GM18858 (cell line): ENCODE measurements at regions not wholly inside any gene's neighbourhood (a gene's known extent, or its start where the extent isn't known, plus 50 kb on each side); places are given as distances from the start of the nearest gene placed in this dataset.
"Not testable (repeated sequence)": the region's sequence is repeated elsewhere in the genome, so short reads cannot be mapped to it uniquely, and the experiment has no call there.

ENCODE experiments used
- ATAC-seq: cut with Tn5 transposase; IDR thresholded peaks from one replicate; pipeline ENCODE4 v1.9.1; 2021; ENCODE audit not compliant: unreplicated experiment

DNA sequence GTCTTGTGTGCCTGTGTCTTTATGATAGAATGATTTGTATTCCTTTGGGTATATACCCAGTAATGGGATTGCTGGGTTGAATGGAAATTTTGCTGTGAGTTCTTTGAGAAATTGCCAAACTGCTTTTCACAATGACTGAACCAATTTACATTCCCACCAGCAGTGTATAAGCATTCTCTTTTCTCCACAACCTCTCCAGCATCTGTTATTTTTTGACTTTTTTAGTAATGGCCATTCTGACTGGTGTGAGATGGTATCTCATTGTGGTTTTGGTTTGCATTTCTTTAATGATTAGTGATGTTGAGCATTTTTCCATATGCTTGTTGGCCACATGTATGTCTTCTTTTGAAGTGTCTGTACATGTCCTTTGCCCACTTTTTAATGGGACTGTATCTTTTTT is 238.3 kb upstream of the ZEB2 start:
- not testable (repeated sequence) for ATAC-seq

- ATAC-seq, result no peak
Observed at GRCh38 chr2:144753416-144753815, 233.5 kb upstream of the ZEB2 start.

GRCh38 chr2:144751142-144751905 is 231.4 kb upstream of the ZEB2 start:
- no peak for ATAC-seq

DNA sequence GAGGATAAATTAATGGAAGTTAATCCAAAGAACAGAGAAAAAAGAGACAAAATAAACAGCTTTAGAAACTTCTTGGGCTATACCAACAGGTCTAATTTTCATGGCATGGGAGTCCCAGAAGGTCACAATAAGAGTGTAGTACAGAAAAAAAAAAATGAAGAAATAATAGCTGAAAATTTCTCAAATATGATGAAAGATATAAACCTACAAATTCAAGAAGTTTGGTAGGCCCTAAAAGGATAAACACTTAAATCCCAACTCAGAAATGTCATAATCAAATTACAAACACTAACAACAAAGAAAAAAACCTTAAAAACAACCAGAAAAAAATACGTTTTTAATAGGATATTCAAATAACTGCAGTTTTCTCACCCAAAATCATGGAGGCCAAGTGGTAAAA is 229.3 kb upstream of the ZEB2 start:
- no peak for ATAC-seq

- no peak for ATAC-seq
Observed at GRCh38 chr2:144748443-144748842, 228.5 kb upstream of the ZEB2 start.

- ATAC-seq, result no peak
Observed at GRCh38 chr2:144747571-144747970, 227.7 kb upstream of the ZEB2 start.

GRCh38 chr2:144745424-144745823 is 225.5 kb upstream of the ZEB2 start:
- ATAC-seq, result no peak

- no peak for ATAC-seq
Observed at GRCh38 chr2:144738749-144739148, 218.8 kb upstream of the ZEB2 start.

DNA sequence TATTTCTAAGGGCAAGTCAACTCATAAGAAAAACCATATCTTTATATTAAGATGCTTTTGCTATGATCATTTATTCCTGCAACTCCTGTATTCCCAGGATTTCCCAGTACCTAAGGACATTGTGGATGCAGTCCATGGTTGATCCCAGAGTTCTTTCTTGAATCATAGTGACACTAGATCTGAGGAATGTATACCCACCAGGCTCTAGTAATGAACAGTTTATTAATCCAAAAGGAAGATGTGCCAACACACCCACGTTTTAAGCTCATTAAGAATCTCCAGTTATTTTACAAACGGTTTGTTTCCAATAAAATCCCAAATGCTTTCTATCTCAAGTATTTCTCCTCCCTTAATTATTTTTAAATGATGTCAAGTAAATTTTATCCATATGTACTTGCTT is 210.8 kb upstream of the ZEB2 start:
- ATAC-seq, result no peak

DNA sequence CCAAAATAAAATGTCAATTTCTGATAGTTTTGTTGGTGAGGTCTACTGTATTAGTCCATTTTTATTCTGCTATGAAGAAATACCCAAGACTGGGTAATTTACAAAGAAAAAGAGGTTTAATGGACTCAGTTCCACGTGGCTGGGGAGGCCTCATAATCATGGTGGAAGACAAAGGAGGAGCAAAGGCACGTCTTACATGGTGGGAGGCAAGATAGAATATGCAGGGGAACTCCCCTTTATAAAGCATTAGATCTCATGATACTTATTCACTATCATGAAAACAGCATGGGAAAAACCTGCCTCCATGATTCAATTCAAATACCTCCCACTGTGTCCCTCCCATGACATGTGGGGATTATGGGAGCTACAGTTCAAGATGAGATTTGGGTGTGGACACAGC is 204.5 kb upstream of the ZEB2 start:
- not testable (repeated sequence) for ATAC-seq

DNA sequence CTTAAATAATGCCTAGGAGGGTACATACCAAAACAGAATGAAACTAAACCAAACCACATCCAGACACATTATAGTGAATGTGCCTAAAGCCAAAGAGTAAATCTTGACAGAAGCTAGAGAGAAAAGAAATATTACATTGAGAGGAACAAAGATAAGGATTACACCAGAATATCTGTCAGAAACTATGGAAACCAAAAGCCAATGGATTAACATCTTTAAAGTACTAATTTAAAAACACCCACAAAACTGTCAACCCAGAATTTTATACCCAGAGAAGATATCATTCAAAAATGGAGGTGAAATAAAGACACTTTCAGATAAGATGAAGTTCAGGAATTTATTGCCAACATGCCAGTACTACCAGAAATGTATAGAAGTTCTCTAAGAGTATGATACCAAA is 198.5 kb upstream of the ZEB2 start:
- no peak for ATAC-seq

DNA sequence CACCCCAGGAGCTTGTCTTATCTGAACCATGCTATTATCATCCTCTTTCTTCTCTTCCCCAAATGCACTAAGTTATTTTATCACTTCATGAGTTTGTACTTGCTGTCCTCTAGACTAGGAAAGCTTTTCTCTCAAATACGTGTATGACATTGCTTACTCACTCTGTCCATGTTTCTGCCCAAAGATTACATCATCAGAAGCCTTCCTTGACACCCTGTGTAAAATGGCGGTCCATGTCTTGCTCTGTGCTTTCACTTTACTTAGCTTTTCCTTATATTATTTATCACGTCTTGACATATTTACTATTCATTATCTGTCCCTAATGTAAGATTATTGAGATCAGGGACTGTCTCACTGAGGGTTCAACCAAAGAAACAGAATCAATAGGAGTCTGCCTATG is 196.1 kb upstream of the ZEB2 start:
- ATAC-seq, result no peak

DNA sequence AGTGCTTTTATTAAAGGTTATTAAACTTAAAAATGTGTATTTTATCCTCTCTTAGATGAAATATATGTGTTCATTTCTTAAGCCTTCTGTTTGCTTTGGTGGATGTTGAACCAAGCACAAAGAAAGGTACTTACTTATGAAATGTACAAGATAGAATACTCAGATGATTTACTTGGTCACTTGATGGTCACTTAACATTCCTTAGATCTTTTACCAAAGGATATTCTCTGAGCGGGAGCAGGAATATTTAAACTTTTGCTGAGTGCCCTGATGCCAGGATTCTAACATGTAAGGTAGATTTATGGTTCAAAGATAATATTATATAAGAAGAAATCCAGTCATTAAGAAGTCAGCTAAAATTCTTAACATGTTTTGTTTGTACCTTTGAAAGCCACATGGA is 193.5 kb upstream of the ZEB2 start:
- ATAC-seq, result no peak

- ATAC-seq, result no peak
Observed at GRCh38 chr2:144712550-144712940, 192.6 kb upstream of the ZEB2 start.

- ATAC-seq, result no peak
Observed at GRCh38 chr2:144711630-144712549, 192.0 kb upstream of the ZEB2 start.

- no peak for ATAC-seq
Observed at GRCh38 chr2:144711084-144711483, 191.2 kb upstream of the ZEB2 start.

- ATAC-seq, result no peak
Observed at GRCh38 chr2:144708626-144709025, 188.7 kb upstream of the ZEB2 start.

DNA sequence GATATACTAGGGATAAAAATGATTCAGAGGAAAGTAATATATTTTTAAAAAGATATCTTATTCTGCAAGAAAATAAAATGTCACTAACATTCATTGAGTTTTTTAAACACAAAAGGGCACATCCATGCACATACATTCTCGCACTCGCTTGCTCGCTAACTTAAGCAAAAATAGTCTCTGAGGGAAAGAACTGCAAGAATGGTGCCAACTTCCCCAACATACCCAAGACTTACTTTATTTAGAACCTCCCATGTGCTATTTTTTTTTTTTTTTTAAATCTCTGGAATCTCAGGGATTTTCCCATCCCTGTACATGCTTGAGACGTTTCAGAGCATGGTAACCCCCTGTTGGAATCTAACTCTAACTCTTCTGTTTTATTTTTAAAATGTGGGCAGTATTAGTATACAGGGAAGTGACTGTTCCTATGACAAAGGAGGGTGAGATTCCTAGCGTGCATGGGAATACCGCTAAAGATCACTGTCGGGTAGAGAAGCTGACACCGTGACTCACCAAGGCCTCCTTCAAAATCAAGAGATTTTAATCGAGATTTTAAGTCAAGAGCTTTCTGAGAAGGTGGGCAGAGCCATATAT is 187.9 kb upstream of the ZEB2 start:
- ATAC-seq, result no peak

GRCh38 chr2:144706647-144707046 is 186.7 kb upstream of the ZEB2 start:
- ATAC-seq, result no peak

DNA sequence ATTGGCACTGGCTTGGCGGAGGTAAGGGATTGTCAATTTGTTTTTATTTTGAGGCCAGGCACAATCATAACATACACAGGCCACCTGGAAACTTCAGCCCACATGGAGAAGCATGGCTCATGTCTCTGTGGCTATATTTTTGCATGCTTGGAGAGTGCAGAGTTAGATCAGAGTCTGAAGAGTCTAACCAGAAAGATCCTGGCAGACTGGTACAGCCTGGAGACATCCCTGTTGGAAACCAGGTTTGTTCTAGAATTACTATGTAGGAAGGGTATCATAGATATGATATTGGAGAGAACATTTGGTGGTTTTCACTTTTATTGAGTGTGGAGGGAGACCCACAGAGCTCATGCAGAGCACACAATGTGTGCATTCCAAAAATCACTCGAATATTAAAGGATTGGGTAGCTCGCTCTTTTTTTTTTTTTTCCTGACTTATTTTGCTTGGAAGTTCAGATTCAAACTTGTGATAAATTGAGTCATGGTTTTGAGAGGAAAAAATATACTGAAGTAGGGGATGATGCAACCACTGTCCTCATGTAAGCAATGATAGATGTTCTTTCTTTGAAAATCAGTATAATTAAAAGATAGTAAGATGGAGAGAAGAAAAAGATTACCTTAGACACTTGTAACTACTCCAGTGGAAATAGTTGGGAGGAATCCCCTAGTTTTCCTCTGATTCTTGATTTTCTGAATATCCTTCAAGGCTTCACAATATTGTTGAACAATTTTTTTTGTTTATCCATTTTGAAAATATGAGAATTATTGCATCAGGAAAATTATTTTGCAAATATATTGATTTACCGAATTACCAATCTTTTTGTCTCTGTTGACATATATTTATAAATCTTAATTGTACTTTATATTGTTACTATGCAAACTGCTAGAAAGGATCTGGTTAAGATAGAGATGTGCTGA is 185.7 kb upstream of the ZEB2 start:
- no peak for ATAC-seq

DNA sequence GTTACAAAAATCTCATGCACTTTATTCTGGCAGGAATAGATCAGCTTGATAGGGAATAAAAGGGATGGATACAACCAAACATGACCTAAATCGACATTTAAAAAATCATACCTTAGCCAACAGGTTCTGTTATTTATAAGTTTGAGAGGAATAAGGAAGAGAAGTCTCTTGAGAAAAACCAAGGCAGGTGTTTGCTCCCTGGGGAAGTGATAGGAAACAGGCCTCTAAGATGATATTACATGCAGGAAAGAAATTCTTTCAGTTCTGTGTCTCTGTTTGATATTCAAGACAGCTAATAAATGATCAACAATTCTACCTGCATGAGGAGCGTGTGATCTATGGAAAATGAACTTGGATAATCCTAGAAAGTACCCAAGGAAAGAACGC is 184.8 kb upstream of the ZEB2 start:
- no peak for ATAC-seq
